GM10248 (cell line): ENCODE measurements at regions not wholly inside any gene's neighbourhood (a gene's known extent, or its start where the extent isn't known, plus 50 kb on each side); places are given as distances from the start of the nearest gene placed in this dataset.

Experiments used
- CTCF ChIA-PET: fragments of 300-600 bp; sonication (Branson Sonifier 250); formaldehyde crosslinking; extraction: SDS; loops from one replicate; lab custom pipeline; 2021; ENCODE audit warnings: antibody characterized with exemption; lab: Yijun Ruan, JAX
- POLR2A ChIA-PET: fragments of 350-650 bp; sonication (Branson Sonifier 250); formaldehyde crosslinking; extraction: SDS; loops from one replicate; lab custom pipeline; 2020; ENCODE audit warnings: antibody characterized with exemption; lab: Yijun Ruan, JAX
- DNase-seq: peaks from one replicate; pipeline ENCODE4 v3.0.0; 2012; ENCODE audit errors: extremely low spot score
- TF ChIP-seq, protein P1 (sequence below): IDR thresholded peaks from 2 replicates; pipeline ENCODE4 v1.5.1; 2012; ENCODE audit warnings: mild to moderate bottlenecking, low read depth; ENCODE audit errors: extremely low read depth, missing control alignments, control extremely low read depth

DNA sequence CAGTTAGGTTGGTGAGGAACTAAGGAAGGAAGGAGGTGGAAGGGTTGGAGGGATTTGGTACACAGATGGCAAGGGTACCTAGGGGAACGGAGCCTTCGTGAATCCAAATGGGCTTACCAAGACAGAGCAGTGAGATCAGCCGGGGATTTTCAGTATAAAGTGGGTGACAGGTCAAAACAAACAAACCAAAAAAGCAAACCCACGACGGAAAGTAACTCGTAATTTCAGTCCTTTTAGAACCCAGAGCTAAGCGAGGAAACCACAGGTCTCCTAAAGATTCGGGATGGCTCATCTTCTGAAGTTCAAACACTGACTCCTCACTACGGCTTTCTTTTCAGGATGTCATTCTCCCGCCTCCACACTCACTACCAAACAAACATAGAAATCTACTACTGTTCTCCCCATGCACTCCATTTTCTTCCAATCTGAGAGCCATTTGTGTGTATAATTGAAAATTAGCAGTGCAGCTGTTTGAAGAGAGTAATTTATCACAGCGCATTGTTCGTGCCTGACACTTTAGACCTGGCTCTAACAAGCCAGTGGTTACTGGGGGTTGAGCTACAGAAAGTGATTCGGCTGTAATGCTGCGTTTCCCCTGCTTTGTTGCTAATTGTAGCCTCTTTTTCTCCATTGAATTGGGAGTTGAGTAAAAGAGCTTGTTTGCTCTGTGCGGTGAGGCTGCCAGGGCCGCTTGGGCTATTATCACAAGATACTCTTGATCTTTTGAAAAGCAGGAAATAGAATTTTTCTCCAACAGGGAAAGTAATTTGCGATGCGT is 64.7 kb upstream of the CCDC39 start:
- ChIA-PET POLR2A (no interaction called here), CTCF (no interaction called here)
- TF ChIP-seq, protein P1, sequence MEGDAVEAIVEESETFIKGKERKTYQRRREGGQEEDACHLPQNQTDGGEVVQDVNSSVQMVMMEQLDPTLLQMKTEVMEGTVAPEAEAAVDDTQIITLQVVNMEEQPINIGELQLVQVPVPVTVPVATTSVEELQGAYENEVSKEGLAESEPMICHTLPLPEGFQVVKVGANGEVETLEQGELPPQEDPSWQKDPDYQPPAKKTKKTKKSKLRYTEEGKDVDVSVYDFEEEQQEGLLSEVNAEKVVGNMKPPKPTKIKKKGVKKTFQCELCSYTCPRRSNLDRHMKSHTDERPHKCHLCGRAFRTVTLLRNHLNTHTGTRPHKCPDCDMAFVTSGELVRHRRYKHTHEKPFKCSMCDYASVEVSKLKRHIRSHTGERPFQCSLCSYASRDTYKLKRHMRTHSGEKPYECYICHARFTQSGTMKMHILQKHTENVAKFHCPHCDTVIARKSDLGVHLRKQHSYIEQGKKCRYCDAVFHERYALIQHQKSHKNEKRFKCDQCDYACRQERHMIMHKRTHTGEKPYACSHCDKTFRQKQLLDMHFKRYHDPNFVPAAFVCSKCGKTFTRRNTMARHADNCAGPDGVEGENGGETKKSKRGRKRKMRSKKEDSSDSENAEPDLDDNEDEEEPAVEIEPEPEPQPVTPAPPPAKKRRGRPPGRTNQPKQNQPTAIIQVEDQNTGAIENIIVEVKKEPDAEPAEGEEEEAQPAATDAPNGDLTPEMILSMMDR = no peak
- DNase-seq = no peak

DNA sequence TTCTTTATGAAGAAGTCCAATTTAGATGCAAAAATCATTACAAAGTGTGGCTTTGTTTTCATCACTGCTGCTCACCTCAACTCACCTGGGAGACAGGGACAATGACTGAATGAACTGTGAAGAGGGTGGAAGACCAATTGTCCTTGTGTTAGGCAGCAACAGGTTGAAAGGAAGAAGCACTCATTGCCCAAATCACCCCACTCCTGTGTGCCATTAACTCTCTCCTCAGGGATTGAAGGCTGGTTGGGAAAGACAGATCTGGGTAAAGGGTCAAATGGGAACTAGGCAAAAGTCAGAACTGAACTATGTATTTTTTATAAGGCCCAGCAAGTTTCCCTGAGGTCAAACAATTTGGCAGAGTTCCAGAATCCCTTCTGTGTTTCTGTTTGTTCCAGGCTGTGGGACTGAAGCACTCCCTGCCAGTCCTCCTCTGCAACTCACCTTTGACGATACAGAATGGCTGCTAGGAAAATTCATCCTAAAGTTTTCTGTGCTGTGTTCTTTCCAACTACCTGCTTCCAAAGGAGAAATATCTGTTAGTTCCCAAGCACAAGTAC is 68.6 kb upstream of the CCDC39 start:
- no peak for DNase-seq
- ChIA-PET POLR2A (no interaction called here), CTCF (interaction anchor here (2.3 kb wide), 1 partner anchor 11 kb away, joined by 6 read pairs; no protein-coding TSS in a partner anchor)
- TF ChIP-seq, protein P1 = no peak

DNA sequence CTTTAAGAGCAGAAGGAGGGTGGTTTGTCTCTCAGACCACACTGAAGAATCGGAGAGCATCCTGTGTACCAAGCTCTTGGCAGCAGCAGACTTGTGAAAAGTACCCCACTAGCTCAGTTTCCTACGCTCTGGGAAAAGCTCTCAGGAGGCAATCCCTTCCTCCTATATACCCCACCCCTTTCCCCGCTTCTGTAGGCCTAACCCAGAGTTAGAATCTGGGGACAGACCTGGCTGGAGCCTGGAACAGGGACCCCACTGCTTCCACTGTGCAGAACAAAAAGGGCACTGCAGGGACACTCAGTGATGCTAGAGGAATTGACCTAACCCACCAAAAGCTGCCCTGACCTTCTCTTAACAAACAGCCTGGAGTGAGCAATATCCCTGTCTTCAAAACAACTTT is 70.0 kb upstream of the CCDC39 start:
- TF ChIP-seq, protein P1 = no peak
- POLR2A ChIA-PET = no interaction called here
- CTCF ChIA-PET = interaction anchor here (2.3 kb wide), 1 partner anchor 12 kb away, joined by 6 read pairs; no protein-coding TSS in a partner anchor
- DNase-seq = no peak

DNA sequence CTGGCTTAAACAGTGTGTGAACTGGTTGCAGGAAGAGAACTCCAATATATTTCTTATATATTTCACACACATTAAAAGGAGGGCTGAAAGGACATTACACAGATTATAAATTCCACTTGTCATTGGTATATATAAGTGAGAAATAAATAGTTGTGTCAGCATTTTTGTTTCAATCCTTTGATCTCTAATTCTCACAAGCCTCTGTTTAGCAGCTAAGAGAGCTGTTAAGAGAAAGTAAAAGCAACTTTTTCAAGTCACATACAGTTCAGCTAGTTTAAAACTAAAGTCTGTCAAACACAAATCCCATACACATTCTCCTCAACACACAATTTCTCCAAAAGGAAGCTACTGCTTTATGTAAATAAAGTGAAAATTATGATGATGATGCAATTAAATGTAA is 70.5 kb upstream of the CCDC39 start:
- CTCF ChIA-PET = interaction anchor here (2.3 kb wide), 1 partner anchor 13 kb away, joined by 6 read pairs; no protein-coding TSS in a partner anchor
- no peak for DNase-seq
- POLR2A ChIA-PET = no interaction called here
- TF ChIP-seq, protein P1 = no peak

DNA sequence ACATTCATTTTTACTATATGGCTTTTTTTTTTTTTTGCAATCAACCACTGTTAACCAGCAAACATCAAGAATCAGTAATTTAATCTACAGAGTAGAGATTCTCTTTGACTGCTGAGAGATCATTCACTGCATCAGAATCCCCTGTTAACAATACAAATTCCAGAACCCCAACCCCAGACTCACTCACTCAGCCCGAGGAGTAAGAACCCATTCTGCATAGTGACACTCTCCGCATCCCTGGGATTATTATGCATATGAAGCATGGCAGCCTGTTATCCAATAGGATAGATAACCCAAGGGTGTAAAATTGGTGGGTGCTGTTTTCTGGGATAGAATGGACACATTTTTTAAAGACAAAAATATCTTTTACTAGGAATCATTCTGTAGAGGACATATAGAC is 76.3 kb upstream of the CCDC39 start:
- TF ChIP-seq, protein P1 = no peak
- ChIA-PET POLR2A (no interaction called here), CTCF (no interaction called here)
- DNase-seq = no peak

DNA sequence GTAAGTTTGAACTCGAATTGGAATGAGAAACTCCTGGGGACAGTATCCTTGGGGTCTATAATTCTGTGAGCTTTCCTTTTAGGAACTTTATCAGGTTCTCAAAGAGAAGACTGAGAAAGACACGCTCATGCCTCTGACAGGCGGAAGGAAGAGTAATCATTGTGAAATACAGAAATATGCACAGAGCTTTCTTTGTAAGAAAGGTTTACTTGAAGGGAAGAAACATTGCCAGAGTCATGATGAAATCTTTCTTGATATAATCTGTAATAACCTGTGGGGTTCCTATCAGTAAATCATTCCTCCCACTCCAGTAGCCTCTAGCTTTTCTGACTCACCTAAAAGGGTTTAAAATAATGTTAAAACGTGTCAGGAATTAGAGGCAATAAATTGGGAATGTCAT is 83.6 kb upstream of the CCDC39 start:
- CTCF ChIA-PET = interaction anchor here (0.9 to 1.8 kb wide), 4 partner anchors 9 to 39 kb away, joined by 3 to 4 read pairs (median 4); no protein-coding TSS in a partner anchor
- DNase-seq = no peak
- TF ChIP-seq, protein P1 = no peak
- POLR2A ChIA-PET = no interaction called here
